GM12878 (cell line): ENCODE measurements at regions not wholly inside any gene's neighbourhood (a gene's known extent, or its start where the extent isn't known, plus 50 kb on each side); places are given as distances from the start of the nearest gene placed in this dataset.

Source experiments
- ATAC-seq: fragments of 200-7000 bp; cut with Tn5 transposase; 3 replicates; pipeline ENCODE4 v1.9.1; 2020; ENCODE audit warnings: mild to moderate bottlenecking, moderate library complexity
- BruUV-seq: library from RNA; stranded (reverse); fragments of 400-500 nt; replicated peaks from 2 replicates; lab custom pipeline; 2021; lab: Mats Ljungman, UMichigan
- CTCF ChIA-PET: fragments of 300-600 bp; sonication (Branson Sonifier 250); formaldehyde crosslinking; extraction: SDS; loops from one replicate; lab custom pipeline; 2021; ENCODE audit warnings: inconsistent platforms; lab: Yijun Ruan, JAX
- POLR2A ChIA-PET: fragments of 350-600 bp; formaldehyde crosslinking; extraction: SDS; loops from one replicate; lab custom pipeline; 2021; ENCODE audit warnings: inconsistent platforms; lab: Charles Lee
- RAD21 ChIA-PET: fragments of 300-600 bp; sonication (Branson Sonifier 250); formaldehyde crosslinking; loops from one replicate; lab custom pipeline; 2023; ENCODE audit warnings: antibody characterized with exemption; ENCODE audit not compliant: unreplicated experiment; lab: Charles Lee
- SMC1A ChIA-PET: fragments of 300-600 bp; sonication (Branson Sonifier 250); formaldehyde crosslinking; loops from one replicate; lab custom pipeline; 2023; ENCODE audit not compliant: unreplicated experiment, uncharacterized antibody; lab: Charles Lee
- DNase-seq: peaks from one replicate; pipeline ENCODE4 v3.0.0-alpha.2; 2011; ENCODE audit warnings: low read depth, low spot score
- FAIRE-seq: peaks from 3 replicates; lab custom pipeline; 2011; peaks lifted over from hg19 to GRCh38; lab: Jason Lieb, UNC
- H2AFZ ChIP-seq: 2 replicates; pipeline ENCODE4 v1.6.0; 2011; ENCODE audit warnings: low read depth, low read length, control low read depth; ENCODE audit not compliant: control insufficient read depth
- H3K27ac ChIP-seq: 2 replicates; pipeline ENCODE4 v1.5.1; 2011; ENCODE audit warnings: control low read depth; ENCODE audit not compliant: control insufficient read depth, insufficient read depth
- H3K27me3 ChIP-seq, 2 experiments: replicated peaks in 1 of 2; 2 replicates each; pipeline versions ENCODE4 v1.6.0 to v1.6.1; 2011; ENCODE audit warnings: low read length in 1 of 2; ENCODE audit not compliant: control insufficient read depth in 2 of 2, insufficient read depth in 2 of 2
- H3K36me3 ChIP-seq, 2 experiments: 2 replicates each; pipeline ENCODE4 v1.5.1; 2011; ENCODE audit warnings: low read length in 1 of 2; ENCODE audit not compliant: control insufficient read depth in 2 of 2, insufficient read depth in 2 of 2
- H3K4me1 ChIP-seq: 2 replicates; pipeline ENCODE4 v1.6.1; 2011; ENCODE audit warnings: mild to moderate bottlenecking, low read length, moderate library complexity, mixed read lengths; ENCODE audit not compliant: control insufficient read depth, insufficient read depth
- H3K4me2 ChIP-seq: 2 replicates; pipeline ENCODE4 v1.6.0; 2011; ENCODE audit warnings: control low read depth; ENCODE audit not compliant: control insufficient read depth, insufficient read depth
- H3K4me3 ChIP-seq: fragments of 200-600 bp; sonication (generic); 2 replicates; pipeline ENCODE4 v1.5.1; 2016
- H3K79me2 ChIP-seq: 2 replicates; pipeline ENCODE4 v1.6.0; 2011; ENCODE audit warnings: low read length; ENCODE audit not compliant: control insufficient read depth, insufficient read depth
- H3K9ac ChIP-seq: 2 replicates; pipeline ENCODE4 v1.8.0; 2011; ENCODE audit warnings: low read length, control low read depth, mixed read lengths; ENCODE audit not compliant: control insufficient read depth, insufficient read depth
- H3K9me3 ChIP-seq: replicated peaks from 3 replicates; pipeline ENCODE4 v1.5.1; 2011; ENCODE audit warnings: mild to moderate bottlenecking, low read length; ENCODE audit not compliant: control insufficient read depth, insufficient read depth
- H4K20me1 ChIP-seq: 2 replicates; pipeline ENCODE4 v1.6.0; 2011; ENCODE audit not compliant: control insufficient read depth, insufficient read depth
- ATF3 ChIP-seq: IDR thresholded peaks from 2 replicates; pipeline ENCODE4 v1.6.1; 2011; ENCODE audit warnings: low read depth, mild to moderate bottlenecking, low read length, moderate library complexity, borderline replicate concordance; ENCODE audit errors: extremely low read depth
- ATF7 ChIP-seq: fragments of 450-650 bp; IDR thresholded peaks from 2 replicates; pipeline ENCODE4 v1.6.1; 2016; ENCODE audit warnings: low read depth, mild to moderate bottlenecking
- CREM ChIP-seq: IDR thresholded peaks from 2 replicates; pipeline ENCODE4 v1.6.1; 2014; ENCODE audit warnings: antibody characterized with exemption, low read depth
- E2F4 ChIP-seq: IDR thresholded peaks from 2 replicates; pipeline ENCODE4 v1.6.1; 2012; ENCODE audit warnings: low read depth, low read length, improper control_type of control experiment
- EED ChIP-seq: sonication (generic); IDR thresholded peaks from 2 replicates; pipeline ENCODE4 v1.6.1; 2016; ENCODE audit warnings: antibody characterized with exemption, low read depth
- EZH2 ChIP-seq: IDR thresholded peaks from 2 replicates; pipeline ENCODE4 v1.6.1; 2012; ENCODE audit warnings: low read depth, mild to moderate bottlenecking, control low read depth, inconsistent platforms, low read length, borderline replicate concordance; ENCODE audit not compliant: control insufficient read depth
- FOXM1 ChIP-seq: IDR thresholded peaks from 2 replicates; pipeline ENCODE4 v1.6.1; 2012; ENCODE audit warnings: low read depth, mild to moderate bottlenecking, inconsistent platforms, low read length, moderate library complexity
- IKZF1 ChIP-seq: fragments of 450-650 bp; conservative IDR thresholded peaks from 2 replicates; pipeline ENCODE4 v1.6.1; 2017; ENCODE audit warnings: antibody characterized with exemption, mild to moderate bottlenecking
- KLF5 ChIP-seq: fragments of 450-650 bp; IDR thresholded peaks from 2 replicates; pipeline ENCODE4 v1.6.1; 2014; ENCODE audit warnings: mild to moderate bottlenecking; ENCODE audit not compliant: partially characterized antibody
- MEF2A ChIP-seq: IDR thresholded peaks from 2 replicates; pipeline ENCODE4 v1.6.1; 2011; ENCODE audit warnings: low read depth, mild to moderate bottlenecking, low read length, moderate library complexity; ENCODE audit not compliant: insufficient read depth
- PML ChIP-seq: IDR thresholded peaks from 2 replicates; pipeline ENCODE4 v1.6.1; 2012; ENCODE audit warnings: low read length, inconsistent platforms
- POLR2A ChIP-seq: IDR thresholded peaks from 2 replicates; pipeline ENCODE4 v1.6.1; 2011; ENCODE audit warnings: low read depth, mild to moderate bottlenecking, low read length
- RAD51 ChIP-seq: fragments of 450-650 bp; IDR thresholded peaks from 2 replicates; pipeline ENCODE4 v1.6.1; 2016; ENCODE audit warnings: moderate library complexity, mild to moderate bottlenecking, inconsistent platforms
- RUNX3 ChIP-seq: IDR thresholded peaks from 2 replicates; pipeline ENCODE4 v1.6.1; 2012; ENCODE audit warnings: low read length, inconsistent platforms
- SP1 ChIP-seq: IDR thresholded peaks from one replicate; pipeline ENCODE4 v1.6.1; 2011; ENCODE audit warnings: low read depth, low read length
- STAT3 ChIP-seq: IDR thresholded peaks from 2 replicates; pipeline ENCODE4 v1.6.1; 2011; ENCODE audit warnings: low read depth, low read length, improper control_type of control experiment
- ZNF384 ChIP-seq: IDR thresholded peaks from 2 replicates; pipeline ENCODE4 v1.6.1; 2012; ENCODE audit warnings: low read depth, mild to moderate bottlenecking, low read length, improper control_type of control experiment, borderline replicate concordance
- ZNF622 ChIP-seq: fragments of 450-650 bp; IDR thresholded peaks from 2 replicates; pipeline ENCODE4 v1.6.1; 2017; ENCODE audit warnings: mild to moderate bottlenecking, inconsistent platforms
- WGBS: methylation state at CpG from one replicate; pipeline ENCODE4 v1.1.6; 2016; ENCODE audit warnings: low lambda C conversion rate; ENCODE audit not compliant: insufficient replicate concordance, insufficient coverage; ENCODE audit errors: missing lambda C conversion rate; 5-methylcytosine and 5-hydroxymethylcytosine counted together
- in situ Hi-C: fragments of 300-500 bp; cut with MboI; formaldehyde crosslinking; loops from 9 replicates; pipeline ENCODE4 v1.14.3; 2018; ENCODE audit warnings: mixed read lengths
- intact Hi-C: fragments of 100-400 bp; cut with micrococcal nuclease; formaldehyde crosslinking; loops from one replicate; pipeline ENCODE4 v1.14.2; 2022; ENCODE audit not compliant: unreplicated experiment
- TF ChIP-seq, protein P1 (sequence below): fragments of 450-650 bp; formaldehyde crosslinking; IDR thresholded peaks from 2 replicates; pipeline ENCODE4 v1.4.0; 2022; ENCODE audit warnings: mild to moderate bottlenecking, moderate library complexity

GRCh38 chr10:52500476-52500875 is 186.4 kb downstream of the DKK1 start:
- no TSS peak for BruUV-seq

More at GRCh38 chr10:52500476-52500875, 186.4 kb downstream of the DKK1 start:
- in situ Hi-C loops (no loop called here), intact Hi-C loops (no loop called here)
- no peaks in the 10 kb centered on the region for H3K79me2 ChIP-seq
- no peaks in the 10 kb centered on the region for H3K27me3 ChIP-seq
- SMC1A ChIA-PET, result no interaction called here
- no peaks in the 10 kb centered on the region for H3K36me3 ChIP-seq
- H3K4me3 ChIP-seq, result no peak overlapping the region
- 28% methylated on average over 3 of the region's 3 CpGs for WGBS
- FAIRE-seq (no peak), DNase-seq (no peak), ATAC-seq (no peak)
- H3K4me1 ChIP-seq, result no peaks in the 10 kb centered on the region
- no peak overlapping the region for H2AFZ ChIP-seq
- CTCF ChIA-PET, result no interaction called here
- no peak overlapping the region for H3K4me2 ChIP-seq
- no peak overlapping the region for H3K9ac ChIP-seq
- RAD21 ChIA-PET, result no interaction called here
- no peaks in the 10 kb centered on the region for H4K20me1 ChIP-seq
- TF ChIP-seq RAD51 (no peak), ATF3 (no peak), FOXM1 (no peak), RUNX3 (no peak), EED (no peak), SP1 (no peak), ATF7 (no peak), ZNF622 (no peak), EZH2 (no peak), STAT3 (no peak), POLR2A (no peak), IKZF1 (no peak), ZNF384 (no peak), CREM (no peak), PML (no peak), KLF5 (no peak), E2F4 (no peak), MEF2A (no peak)
- TF ChIP-seq, protein P1, sequence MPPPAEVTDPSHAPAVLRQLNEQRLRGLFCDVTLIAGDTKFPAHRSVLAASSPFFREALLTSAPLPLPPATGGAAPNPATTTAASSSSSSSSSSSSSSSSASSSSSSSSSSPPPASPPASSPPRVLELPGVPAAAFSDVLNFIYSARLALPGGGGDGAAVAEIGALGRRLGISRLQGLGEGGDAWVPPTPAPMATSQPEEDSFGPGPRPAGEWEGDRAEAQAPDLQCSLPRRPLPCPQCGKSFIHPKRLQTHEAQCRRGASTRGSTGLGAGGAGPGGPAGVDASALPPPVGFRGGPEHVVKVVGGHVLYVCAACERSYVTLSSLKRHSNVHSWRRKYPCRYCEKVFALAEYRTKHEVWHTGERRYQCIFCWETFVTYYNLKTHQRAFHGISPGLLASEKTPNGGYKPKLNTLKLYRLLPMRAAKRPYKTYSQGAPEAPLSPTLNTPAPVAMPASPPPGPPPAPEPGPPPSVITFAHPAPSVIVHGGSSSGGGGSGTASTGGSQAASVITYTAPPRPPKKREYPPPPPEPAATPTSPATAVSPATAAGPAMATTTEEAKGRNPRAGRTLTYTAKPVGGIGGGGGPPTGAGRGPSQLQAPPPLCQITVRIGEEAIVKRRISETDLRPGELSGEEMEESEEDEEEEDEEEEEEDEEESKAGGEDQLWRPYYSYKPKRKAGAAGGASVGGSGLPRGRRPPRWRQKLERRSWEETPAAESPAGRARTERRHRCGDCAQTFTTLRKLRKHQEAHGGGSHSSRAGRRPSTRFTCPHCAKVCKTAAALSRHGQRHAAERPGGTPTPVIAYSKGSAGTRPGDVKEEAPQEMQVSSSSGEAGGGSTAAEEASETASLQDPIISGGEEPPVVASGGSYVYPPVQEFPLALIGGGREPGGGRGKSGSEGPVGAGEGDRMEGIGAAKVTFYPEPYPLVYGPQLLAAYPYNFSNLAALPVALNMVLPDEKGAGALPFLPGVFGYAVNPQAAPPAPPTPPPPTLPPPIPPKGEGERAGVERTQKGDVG (CRISPR knock-in tag), result no peak
- H3K27ac ChIP-seq, result no peak overlapping the region
- no peaks in the 10 kb centered on the region for H3K9me3 ChIP-seq
- POLR2A ChIA-PET, result no interaction called here
